ENCODE measurements at regions not wholly inside any gene's neighbourhood (a gene's known extent, or its start where the extent isn't known, plus 50 kb on each side); places are given as distances from the start of the nearest gene placed in this dataset.
A peak's percentile ranks its signal among the peaks of the same experiment; 100 is the strongest.

DNA sequence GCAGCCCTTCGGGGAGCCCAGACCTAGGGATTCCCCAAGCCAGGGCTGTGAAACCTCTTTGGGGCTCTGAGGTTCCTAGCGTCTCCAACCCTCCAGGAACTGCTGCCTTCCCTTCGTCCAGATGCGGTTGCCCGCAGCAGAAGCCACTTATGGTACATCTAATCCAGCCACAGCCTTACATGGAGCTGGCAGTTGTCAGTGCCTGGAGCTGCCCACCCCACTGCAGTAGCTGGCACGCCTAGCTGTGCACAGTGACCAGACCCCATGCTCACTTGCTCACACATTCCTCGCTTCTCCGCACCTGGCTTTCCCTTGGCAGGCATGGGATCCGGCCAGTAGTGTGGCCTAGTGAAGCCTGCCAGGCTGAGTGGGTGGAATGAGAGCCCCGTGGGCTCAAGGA lies 547.6 kb downstream of the TBC1D32 start:
- DNase-seq (ENCODE audit: low read depth), result no peak
- no peak overlapping the region for H3K4me3 ChIP-seq (replicated peaks; ENCODE audit: low read depth, low read length)
- TF ChIP-seq, protein P1, sequence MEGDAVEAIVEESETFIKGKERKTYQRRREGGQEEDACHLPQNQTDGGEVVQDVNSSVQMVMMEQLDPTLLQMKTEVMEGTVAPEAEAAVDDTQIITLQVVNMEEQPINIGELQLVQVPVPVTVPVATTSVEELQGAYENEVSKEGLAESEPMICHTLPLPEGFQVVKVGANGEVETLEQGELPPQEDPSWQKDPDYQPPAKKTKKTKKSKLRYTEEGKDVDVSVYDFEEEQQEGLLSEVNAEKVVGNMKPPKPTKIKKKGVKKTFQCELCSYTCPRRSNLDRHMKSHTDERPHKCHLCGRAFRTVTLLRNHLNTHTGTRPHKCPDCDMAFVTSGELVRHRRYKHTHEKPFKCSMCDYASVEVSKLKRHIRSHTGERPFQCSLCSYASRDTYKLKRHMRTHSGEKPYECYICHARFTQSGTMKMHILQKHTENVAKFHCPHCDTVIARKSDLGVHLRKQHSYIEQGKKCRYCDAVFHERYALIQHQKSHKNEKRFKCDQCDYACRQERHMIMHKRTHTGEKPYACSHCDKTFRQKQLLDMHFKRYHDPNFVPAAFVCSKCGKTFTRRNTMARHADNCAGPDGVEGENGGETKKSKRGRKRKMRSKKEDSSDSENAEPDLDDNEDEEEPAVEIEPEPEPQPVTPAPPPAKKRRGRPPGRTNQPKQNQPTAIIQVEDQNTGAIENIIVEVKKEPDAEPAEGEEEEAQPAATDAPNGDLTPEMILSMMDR (IDR thresholded peaks at IDR 0.05; ENCODE audit: low read length, missing control alignments), result no peak

DNA sequence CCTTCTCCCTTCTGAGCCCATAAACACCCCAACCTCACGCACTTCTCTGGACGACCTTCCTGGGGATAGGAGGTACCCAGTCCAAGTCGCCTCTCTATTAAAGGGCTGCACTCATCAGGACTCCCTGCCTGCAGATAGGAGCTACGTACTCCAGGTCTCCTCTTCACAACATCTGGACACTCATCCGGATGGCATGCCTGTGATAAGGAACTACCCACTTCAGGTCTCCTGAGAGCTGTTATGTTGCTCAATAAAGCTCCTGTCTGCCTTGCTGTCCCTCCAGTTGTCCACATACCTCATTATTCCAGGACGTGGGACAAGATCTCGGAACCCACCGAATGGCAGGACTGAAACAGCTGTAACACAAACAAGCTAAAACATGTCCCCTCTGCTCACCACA lies 548.0 kb downstream of the TBC1D32 start:
- DNase-seq (ENCODE audit: low read depth), result no peak
- no peak overlapping the region for H3K4me3 ChIP-seq (replicated peaks; ENCODE audit: low read depth, low read length)
- TF ChIP-seq, protein P1 (IDR thresholded peaks at IDR 0.05; ENCODE audit: low read length, missing control alignments), result no peak

DNA sequence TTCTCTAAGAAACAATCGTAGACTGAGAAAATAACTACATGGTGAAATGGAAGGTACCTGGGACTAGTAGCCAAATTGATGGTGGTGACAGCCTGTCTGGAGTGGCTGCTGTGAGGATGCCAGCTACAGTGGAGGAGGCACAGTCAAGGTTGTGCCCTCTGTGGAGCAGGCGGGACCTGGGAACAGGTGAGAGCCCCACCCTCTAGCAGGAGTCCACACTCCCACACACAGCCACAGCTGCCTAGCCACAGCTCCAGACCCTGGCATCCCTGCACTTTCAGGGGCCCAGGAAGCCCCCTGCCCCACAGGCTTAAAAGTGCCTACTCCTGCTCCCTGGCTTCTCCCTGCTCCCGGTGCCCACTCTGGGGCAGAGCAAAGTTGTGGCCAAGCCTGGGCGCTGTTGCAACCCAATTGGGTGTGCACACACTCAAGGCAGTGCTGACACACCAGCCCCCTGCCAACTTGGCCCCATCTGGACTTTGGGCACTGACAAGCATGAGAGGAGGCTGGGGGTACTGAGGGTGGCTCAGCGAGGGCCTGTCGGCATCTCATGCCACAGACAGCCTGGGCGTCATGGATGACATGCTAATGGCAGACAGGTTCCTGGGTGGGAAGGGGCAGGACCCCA lies 548.7 kb downstream of the TBC1D32 start:
- no peak overlapping the region for H3K4me3 ChIP-seq (replicated peaks; ENCODE audit: low read depth, low read length)
- TF ChIP-seq, protein P1 (IDR thresholded peaks at IDR 0.05; ENCODE audit: low read length, missing control alignments), result no peak
- no peak for DNase-seq (ENCODE audit: low read depth)

DNA sequence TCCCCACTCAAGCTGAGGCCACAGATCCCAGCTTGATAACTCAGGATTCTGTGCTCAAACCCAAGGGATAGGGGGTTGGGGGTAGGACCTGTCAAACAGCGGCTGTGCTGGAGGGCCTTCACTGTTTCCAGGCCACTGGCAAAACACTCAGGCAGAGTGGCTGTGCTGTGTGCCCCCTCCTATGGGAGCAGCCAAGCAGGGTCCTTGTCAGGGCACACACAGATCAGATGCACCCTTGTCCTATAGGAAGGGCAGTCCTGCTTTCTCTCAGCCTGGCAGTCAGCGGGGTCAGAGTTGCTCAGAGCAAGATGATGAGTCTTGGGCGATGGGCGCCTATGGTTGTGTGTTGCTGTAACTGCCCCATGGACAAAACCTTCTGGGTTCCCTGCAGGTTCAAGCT lies 554.8 kb downstream of the TBC1D32 start:
- no peak for DNase-seq (ENCODE audit: low read depth)

DNA sequence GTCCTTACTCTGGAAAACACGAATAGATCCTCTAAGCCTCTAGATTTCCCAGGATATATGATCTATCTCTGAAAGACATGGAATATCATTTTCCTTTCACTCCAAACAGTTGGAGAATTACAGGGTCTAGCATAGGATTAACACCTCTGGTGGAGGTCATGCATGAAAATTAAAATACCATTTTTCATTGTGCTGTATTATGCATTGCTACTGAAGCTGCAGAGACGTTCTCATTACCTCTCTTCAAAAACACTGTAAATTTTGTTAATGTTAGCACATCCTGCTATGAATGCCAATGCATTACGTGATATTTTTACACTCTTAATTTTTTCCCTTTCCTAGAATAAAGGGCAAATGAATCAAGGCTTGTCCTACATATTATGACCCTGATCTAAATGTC lies 558.6 kb downstream of the TBC1D32 start:
- no peak overlapping the region for H3K4me3 ChIP-seq (replicated peaks; ENCODE audit: low read depth, low read length)
- TF ChIP-seq, protein P1 (IDR thresholded peaks at IDR 0.05; ENCODE audit: low read length, missing control alignments), result no peak
- no peak for DNase-seq (ENCODE audit: low read depth)

More for the DNA sequence above, 554.8 kb downstream of the TBC1D32 start:
- TF ChIP-seq, protein P1 (IDR thresholded peaks at IDR 0.05; ENCODE audit: low read length, missing control alignments), result no peak
- no peak overlapping the region for H3K4me3 ChIP-seq (replicated peaks; ENCODE audit: low read depth, low read length)

DNA sequence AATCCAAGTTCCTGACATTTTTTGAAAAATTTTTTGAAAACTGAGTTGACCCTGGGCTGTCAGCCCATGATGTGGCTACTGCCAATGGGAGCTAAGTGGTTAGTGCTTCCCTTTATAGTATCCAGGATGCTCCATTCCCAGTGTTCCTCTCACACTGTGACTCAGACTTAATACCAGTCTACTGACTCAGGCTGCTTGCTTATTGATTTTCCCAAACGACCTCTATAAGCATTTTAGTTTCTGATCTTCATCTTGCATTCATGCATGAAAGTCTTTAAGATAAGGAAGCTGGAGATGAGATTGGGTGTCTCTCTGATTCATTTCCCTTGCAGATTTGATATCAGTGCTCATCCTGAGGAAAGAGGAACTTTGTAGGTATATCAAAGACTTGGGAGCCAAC lies 560.0 kb downstream of the TBC1D32 start:
- DNase-seq (ENCODE audit: low read depth), result peak; percentile 0
- TF ChIP-seq, protein P1 (IDR thresholded peaks at IDR 0.05; ENCODE audit: low read length, missing control alignments), result no peak
- no peak overlapping the region for H3K4me3 ChIP-seq (replicated peaks; ENCODE audit: low read depth, low read length)

DNA sequence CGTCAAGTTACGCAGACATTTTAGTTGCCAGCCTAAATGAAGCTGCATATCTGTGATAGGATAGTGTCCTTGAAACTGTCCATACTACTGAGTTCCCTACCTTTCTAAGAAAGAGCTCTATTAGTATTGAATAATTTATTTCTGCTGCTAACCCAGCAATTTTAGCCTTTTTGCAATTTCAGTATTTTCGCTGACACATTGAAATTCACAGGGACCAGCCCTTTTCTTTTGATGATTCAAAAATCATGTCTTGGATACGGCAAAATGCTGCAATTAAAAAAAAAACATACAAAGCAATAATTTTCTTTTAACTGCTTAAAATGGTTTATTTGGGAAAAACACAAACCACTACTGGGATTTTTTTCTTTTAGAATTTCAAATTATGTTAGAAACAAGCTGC lies 563.3 kb downstream of the TBC1D32 start:
- no peak overlapping the region for H3K4me3 ChIP-seq (replicated peaks; ENCODE audit: low read depth, low read length)
- TF ChIP-seq, protein P1 (IDR thresholded peaks at IDR 0.05; ENCODE audit: low read length, missing control alignments), result no peak
- DNase-seq (ENCODE audit: low read depth), result no peak

Data from fibroblast of pulmonary artery (primary cell).